Mucosa of descending colon (tissue), 3 donors: ENCODE measurements at regions not wholly inside any gene's neighbourhood (a gene's known extent, or its start where the extent isn't known, plus 50 kb on each side); places are given as distances from the start of the nearest gene placed in this dataset.

Experiments
- ATAC-seq: fragments of 200-7000 bp; cut with Tn5 transposase; one replicate; pipeline ENCODE4 v1.9.1; 2020; ENCODE audit warnings: mild to moderate bottlenecking, moderate library complexity
- DNase-seq, 3 donors: peaks; one replicate each; pipeline ENCODE4 v3.0.0-alpha.2; 2020
- H3K36me3 ChIP-seq: fragments of 200-600 bp; one replicate; pipeline ENCODE4 v1.8.0; 2021; ENCODE audit warnings: low read depth, mild to moderate bottlenecking
- H3K4me1 ChIP-seq: fragments of 200-600 bp; one replicate; pipeline ENCODE4 v1.8.0; 2021; ENCODE audit warnings: low read depth, mild to moderate bottlenecking
- H3K4me3 ChIP-seq: fragments of 200-600 bp; one replicate; pipeline ENCODE4 v1.8.0; 2021; ENCODE audit warnings: mild to moderate bottlenecking
- H3K9me3 ChIP-seq: fragments of 200-600 bp; one replicate; pipeline ENCODE4 v1.8.0; 2021; ENCODE audit warnings: mild to moderate bottlenecking
- CTCF ChIP-seq: fragments of 200-600 bp; IDR thresholded peaks from one replicate; pipeline ENCODE4 v1.8.0; 2022; ENCODE audit warnings: antibody characterized with exemption, mild to moderate bottlenecking
- intact Hi-C, 2 donors: fragments of 100-400 bp; cut with DNase I in 1 of 2; cut with micrococcal nuclease in 1 of 2; formaldehyde crosslinking; loops; one replicate each; pipeline versions ENCODE4 v1.11.0 to v1.11.1; 2022; cut with DNase I, micrococcal nuclease
- donor health status: DM: no; HTN: no; CAD: no; lungs with moderate emphysema.
- donor health status: DM: no; HTN: no; CAD: no.
- donor health status: DM: no; HTN: yes; CAD: no.

- no peak for TF ChIP-seq CTCF
- no peak overlapping the region for H3K4me3 ChIP-seq
- intact Hi-C loops = no loop called here
- no peaks in the 10 kb centered on the region for H3K4me1 ChIP-seq
- ATAC-seq (no peak), DNase-seq (no peak)
- H3K36me3 ChIP-seq = no peaks in the 10 kb centered on the region
- no peaks in the 10 kb centered on the region for H3K9me3 ChIP-seq
Observed at GRCh38 chr3:65045138-65045537, 357.3 kb upstream of the ADAMTS9 start.

- Histone ChIP-seq H3K4me1 (no peaks in the 10 kb centered on the region), H3K4me3 (no peak overlapping the region), H3K9me3 (no peaks in the 10 kb centered on the region), H3K36me3 (no peaks in the 10 kb centered on the region)
- no peak for TF ChIP-seq CTCF
- no peak for DNase-seq
- intact Hi-C loops = no loop called here
- ATAC-seq = no peak
Observed at GRCh38 chr3:65044401-65044800, 356.6 kb upstream of the ADAMTS9 start.

- intact Hi-C loops = no loop called here
- no peak for DNase-seq
- Histone ChIP-seq H3K4me3 (no peak overlapping the region), H3K9me3 (no peaks in the 10 kb centered on the region), H3K4me1 (no peaks in the 10 kb centered on the region), H3K36me3 (no peaks in the 10 kb centered on the region)
- no peak for ATAC-seq
- no peak for TF ChIP-seq CTCF
Observed at GRCh38 chr3:65042675-65043074, 354.9 kb upstream of the ADAMTS9 start.

GRCh38 chr3:65039754-65040210, 352.0 kb upstream of the ADAMTS9 start:
- intact Hi-C loops = no loop called here
- H3K9me3 ChIP-seq = no peaks in the 10 kb centered on the region
- no peaks in the 10 kb centered on the region for H3K36me3 ChIP-seq
- ATAC-seq (no peak), DNase-seq (no peak)
- no peak overlapping the region for H3K4me3 ChIP-seq
- no peaks in the 10 kb centered on the region for H3K4me1 ChIP-seq
- TF ChIP-seq CTCF = no peak

- TF ChIP-seq CTCF = no peak
- H3K4me3 ChIP-seq = no peak overlapping the region
- intact Hi-C loops = no loop called here
- no peaks in the 10 kb centered on the region for H3K36me3 ChIP-seq
- no peaks in the 10 kb centered on the region for H3K4me1 ChIP-seq
- DNase-seq (no peak), ATAC-seq (no peak)
- H3K9me3 ChIP-seq = no peaks in the 10 kb centered on the region
Observed at GRCh38 chr3:65037861-65038260, 350.1 kb upstream of the ADAMTS9 start.

GRCh38 chr3:65035246-65035645, 347.4 kb upstream of the ADAMTS9 start:
- DNase-seq (no peak), ATAC-seq (no peak)
- no peaks in the 10 kb centered on the region for H3K36me3 ChIP-seq
- no peak overlapping the region for H3K4me3 ChIP-seq
- no peaks in the 10 kb centered on the region for H3K9me3 ChIP-seq
- H3K4me1 ChIP-seq = no peaks in the 10 kb centered on the region
- TF ChIP-seq CTCF = no peak
- intact Hi-C loops = no loop called here
